HepG2 (cell line): ENCODE measurements at regions not wholly inside any gene's neighbourhood (a gene's known extent, or its start where the extent isn't known, plus 50 kb on each side); places are given as distances from the start of the nearest gene placed in this dataset.

Source experiments
- ATAC-seq: fragments of 200-7000 bp; cut with Tn5 transposase; 3 replicates; pipeline ENCODE4 v1.9.1; 2020; ENCODE audit warnings: mild to moderate bottlenecking, moderate library complexity
- BruUV-seq: library from RNA; stranded (reverse); fragments of 400-500 nt; replicated peaks from 2 replicates; lab custom pipeline; 2021; lab: Mats Ljungman, UMichigan
- CTCF ChIA-PET: fragments of 300-600 bp; formaldehyde crosslinking; extraction: SDS; loops from one replicate; lab custom pipeline; 2021; ENCODE audit warnings: low total read pairs, inconsistent platforms, low intra/inter-chr PET ratio; lab: Yijun Ruan, JAX
- POLR2A ChIA-PET: fragments of 350-600 bp; sonication (Branson Sonifier 250); formaldehyde crosslinking; loops from one replicate; lab custom pipeline; 2020; ENCODE audit warnings: antibody characterized with exemption, inconsistent platforms; lab: Yijun Ruan, JAX
- DNase-seq: peaks from one replicate; pipeline ENCODE4 v3.0.0-alpha.2; 2015; ENCODE audit warnings: low spot score
- FAIRE-seq: peaks from 3 replicates; lab custom pipeline; 2011; peaks lifted over from hg19 to GRCh38; lab: Jason Lieb, UNC
- H2AFZ ChIP-seq: one replicate; pipeline ENCODE4 v1.6.1; 2011; ENCODE audit warnings: low read length, inconsistent platforms
- H3K27ac ChIP-seq: fragments of 300-600 bp; 3 replicates; pipeline ENCODE4 v1.8.0; 2011; ENCODE audit warnings: mixed run types, mild to moderate bottlenecking, mixed read lengths, low read length, inconsistent platforms; ENCODE audit not compliant: insufficient read depth; ENCODE audit errors: extremely low read length
- H3K27me3 ChIP-seq, 2 experiments: fragments of 200-600 bp in 1 of 2; 2 replicates in 1 of 2; 3 replicates in 1 of 2; pipeline versions ENCODE4 v1.6.0 to v1.8.0; 2011; ENCODE audit warnings: low read length in 2 of 2, mild to moderate bottlenecking in 2 of 2, moderate library complexity in 2 of 2, inconsistent platforms in 1 of 2; ENCODE audit not compliant: insufficient read depth in 2 of 2, control insufficient read depth in 1 of 2
- H3K36me3 ChIP-seq, 2 experiments: fragments of 200-600 bp in 1 of 2; replicated peaks in 1 of 2; 2 replicates in 1 of 2; 3 replicates in 1 of 2; pipeline versions ENCODE4 v1.5.1 to v1.8.0; 2011; ENCODE audit warnings: low read length in 2 of 2, inconsistent platforms in 1 of 2; ENCODE audit not compliant: insufficient read depth in 2 of 2, control insufficient read depth in 1 of 2
- H3K4me1 ChIP-seq: 2 replicates; pipeline ENCODE4 v1.5.1; 2012; ENCODE audit warnings: low read length, inconsistent platforms; ENCODE audit not compliant: insufficient read depth
- H3K4me2 ChIP-seq: 2 replicates; pipeline ENCODE4 v1.6.0; 2011; ENCODE audit warnings: low read depth, low read length, inconsistent platforms
- H3K4me3 ChIP-seq, 3 experiments: fragments of 200-600 bp in 1 of 3; sonication (generic), shearing (Covaris generic) in 1 of 3; replicated peaks in 1 of 3; 2 replicates each; pipeline ENCODE4 v1.5.1; 2011 to 2016; ENCODE audit warnings: low read length in 3 of 3, inconsistent platforms in 2 of 3, low read depth in 2 of 3, mild to moderate bottlenecking in 2 of 3, control low read depth in 1 of 3, mixed read lengths in 1 of 3; ENCODE audit not compliant: insufficient read depth in 1 of 3
- H3K79me2 ChIP-seq: one replicate; pipeline ENCODE4 v1.6.1; 2011; ENCODE audit warnings: low read length, inconsistent platforms; ENCODE audit not compliant: insufficient read depth
- H3K9ac ChIP-seq: 2 replicates; pipeline ENCODE4 v1.6.0; 2011; ENCODE audit warnings: mild to moderate bottlenecking, low read depth, low read length, inconsistent platforms; ENCODE audit not compliant: insufficient read depth
- H3K9me3 ChIP-seq: 2 replicates; pipeline ENCODE4 v1.5.1; 2012; ENCODE audit warnings: mild to moderate bottlenecking, low read length
- H4K20me1 ChIP-seq: 2 replicates; pipeline ENCODE4 v1.6.0; 2011; ENCODE audit warnings: inconsistent platforms, mild to moderate bottlenecking, low read length, moderate library complexity; ENCODE audit not compliant: insufficient read depth
- CREB1 ChIP-seq, 2 experiments: fragments of 450-650 bp in 1 of 2; IDR thresholded peaks; 2 replicates each; pipeline ENCODE4 v1.6.1; 2016 to 2017; ENCODE audit warnings: control low read depth in 1 of 2, mild to moderate bottlenecking in 1 of 2, missing compliant biosample characterization in 1 of 2, missing genetic modification characterization in 1 of 2
- MIER2 ChIP-seq: IDR thresholded peaks from 2 replicates; pipeline ENCODE4 v1.6.1; 2016; ENCODE audit warnings: missing biosample characterization, missing genetic modification reagents
- POGZ ChIP-seq: sonication (generic); formaldehyde crosslinking; IDR thresholded peaks from 2 replicates; pipeline ENCODE4 v1.4.0; 2020; ENCODE audit warnings: mild to moderate bottlenecking, missing genetic modification reagents
- RAD21 ChIP-seq: fragments of 450-650 bp; formaldehyde crosslinking; IDR thresholded peaks from 2 replicates; pipeline ENCODE4 v1.5.0; 2020; ENCODE audit warnings: mild to moderate bottlenecking
- SIX1 ChIP-seq: sonication (generic); formaldehyde crosslinking; IDR thresholded peaks from 2 replicates; pipeline ENCODE4 v1.4.0; 2020; ENCODE audit warnings: missing genetic modification reagents, borderline replicate concordance
- SNRNP70 ChIP-seq: fragments of 200-400 bp; formaldehyde crosslinking; IDR thresholded peaks from 2 replicates; pipeline ENCODE4 v1.6.1; 2017; ENCODE audit warnings: mild to moderate bottlenecking, low read depth, low read length, moderate library complexity
- ZNF335 ChIP-seq: sonication (generic); formaldehyde crosslinking; IDR thresholded peaks from 2 replicates; pipeline ENCODE4 v1.4.0; 2020; ENCODE audit warnings: missing genetic modification reagents
- ZNF577 ChIP-seq: sonication (generic); formaldehyde crosslinking; IDR thresholded peaks from 2 replicates; pipeline ENCODE4 v1.4.0; 2020; ENCODE audit warnings: mild to moderate bottlenecking, low read depth, missing genetic modification reagents, borderline replicate concordance
- WGBS: methylation state at CpG from one replicate; pipeline ENCODE4 v1.1.6; 2017; ENCODE audit warnings: low lambda C conversion rate; 5-methylcytosine and 5-hydroxymethylcytosine counted together
- in situ Hi-C: cut with HindIII; loops from 2 replicates; pipeline ENCODE4 v1.10.0; 2017; ENCODE audit warnings: low pct_unique_long_range_greater_than_20kb; ENCODE audit not compliant: extremely low pct_ligation_motif_present
- intact Hi-C: fragments of 100-400 bp; cut with micrococcal nuclease; formaldehyde crosslinking; loops from one replicate; pipeline ENCODE4 v1.10.0; 2022; ENCODE audit not compliant: unreplicated experiment
- TF ChIP-seq, protein P1 (sequence below): sonication (generic); formaldehyde crosslinking; IDR thresholded peaks from 2 replicates; pipeline ENCODE4 v1.9.0; 2022; ENCODE audit warnings: missing genetic modification reagents, mild to moderate bottlenecking, borderline replicate concordance
- TF ChIP-seq, protein P2 (sequence below): sonication (generic); formaldehyde crosslinking; IDR thresholded peaks from 2 replicates; pipeline ENCODE4 v1.4.0; 2020; ENCODE audit warnings: missing genetic modification reagents, mild to moderate bottlenecking, borderline replicate concordance
- TF ChIP-seq, protein P3 (sequence below): sonication (generic); formaldehyde crosslinking; IDR thresholded peaks from 2 replicates; pipeline ENCODE4 v1.4.0; 2020; ENCODE audit warnings: missing genetic modification reagents, borderline replicate concordance

DNA sequence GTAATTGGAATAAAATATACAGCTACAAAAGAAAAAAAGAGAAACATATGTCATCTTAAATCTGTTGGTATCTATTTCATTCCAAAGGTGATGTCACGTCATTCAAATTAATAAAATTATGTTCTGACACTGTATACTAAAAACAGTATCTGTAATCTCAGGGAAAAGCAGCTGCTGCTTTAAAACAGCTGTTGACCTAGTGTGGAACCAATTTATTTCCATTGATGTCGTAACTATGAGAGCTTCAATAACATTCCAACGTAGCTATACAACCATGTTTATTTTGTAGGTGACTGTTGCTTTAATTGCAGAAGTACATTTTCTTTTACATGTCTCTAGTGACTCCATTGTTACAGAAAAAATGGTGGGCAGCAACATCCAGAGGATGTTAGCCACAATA, 571.7 kb downstream of the RPS29 start:
- ATAC-seq (no peak), FAIRE-seq (no peak), DNase-seq (no peak)
- H3K79me2 ChIP-seq = no peaks in the 10 kb centered on the region
- CTCF ChIA-PET = no interaction called here
- TF ChIP-seq CREB1 (IDR thresholded peaks at IDR 0.05) (peak; percentile 55), CREB1 (CRISPR knock-in tag; IDR thresholded peaks at IDR 0.05) (no peak)
- TF ChIP-seq, protein P1, sequence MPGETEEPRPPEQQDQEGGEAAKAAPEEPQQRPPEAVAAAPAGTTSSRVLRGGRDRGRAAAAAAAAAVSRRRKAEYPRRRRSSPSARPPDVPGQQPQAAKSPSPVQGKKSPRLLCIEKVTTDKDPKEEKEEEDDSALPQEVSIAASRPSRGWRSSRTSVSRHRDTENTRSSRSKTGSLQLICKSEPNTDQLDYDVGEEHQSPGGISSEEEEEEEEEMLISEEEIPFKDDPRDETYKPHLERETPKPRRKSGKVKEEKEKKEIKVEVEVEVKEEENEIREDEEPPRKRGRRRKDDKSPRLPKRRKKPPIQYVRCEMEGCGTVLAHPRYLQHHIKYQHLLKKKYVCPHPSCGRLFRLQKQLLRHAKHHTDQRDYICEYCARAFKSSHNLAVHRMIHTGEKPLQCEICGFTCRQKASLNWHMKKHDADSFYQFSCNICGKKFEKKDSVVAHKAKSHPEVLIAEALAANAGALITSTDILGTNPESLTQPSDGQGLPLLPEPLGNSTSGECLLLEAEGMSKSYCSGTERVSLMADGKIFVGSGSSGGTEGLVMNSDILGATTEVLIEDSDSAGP (CRISPR knock-in tag) = no peak
- intact Hi-C loops = no loop called here
- no peak overlapping the region for H3K9ac ChIP-seq
- H4K20me1 ChIP-seq = no peaks in the 10 kb centered on the region
- no peak overlapping the region for H3K27ac ChIP-seq
- H3K4me3 ChIP-seq = no peak overlapping the region
- no TSS peak for BruUV-seq
- H3K9me3 ChIP-seq = no peaks in the 10 kb centered on the region
- H3K4me2 ChIP-seq = no peak overlapping the region
- under 1% methylated on average over 3 of the region's 3 CpGs for WGBS
- H3K4me1 ChIP-seq = no peaks in the 10 kb centered on the region
- POLR2A ChIA-PET = no interaction called here
- no peaks in the 10 kb centered on the region for H3K27me3 ChIP-seq
- no peak overlapping the region for H2AFZ ChIP-seq
- in situ Hi-C loops = no loop called here
- no peaks in the 10 kb centered on the region for H3K36me3 ChIP-seq

DNA sequence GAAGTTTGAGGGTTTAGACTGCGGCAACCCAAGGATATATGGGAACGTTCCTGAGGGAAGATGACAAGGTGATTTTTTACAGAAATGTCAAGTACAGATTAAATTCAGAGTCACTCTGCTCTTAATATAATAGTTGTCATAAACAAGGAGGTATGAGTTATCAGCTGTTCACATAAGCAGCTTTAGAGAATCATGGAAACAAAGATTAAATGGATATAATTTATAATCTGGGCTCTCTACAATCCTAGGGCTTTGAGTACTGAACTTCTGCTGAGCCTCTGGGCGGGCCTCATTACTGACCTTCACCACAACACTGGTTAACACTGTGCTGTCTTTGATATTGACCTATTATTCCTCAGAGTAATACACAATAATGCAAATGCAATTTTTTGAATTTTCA, 577.8 kb downstream of the RPS29 start:
- DNase-seq (no peak), FAIRE-seq (no peak), ATAC-seq (no peak)
- no peak overlapping the region for H3K9ac ChIP-seq
- H3K4me1 ChIP-seq = no peaks in the 10 kb centered on the region
- H3K9me3 ChIP-seq = no peaks in the 10 kb centered on the region
- H4K20me1 ChIP-seq = no peaks in the 10 kb centered on the region
- WGBS = 35% methylated on average over 3 of the region's 3 CpGs
- H3K27me3 ChIP-seq = no peaks in the 10 kb centered on the region
- no peak overlapping the region for H3K4me3 ChIP-seq
- ChIA-PET POLR2A (no interaction called here), CTCF (no interaction called here)
- no peaks in the 10 kb centered on the region for H3K36me3 ChIP-seq
- no peaks in the 10 kb centered on the region for H3K79me2 ChIP-seq
- H3K4me2 ChIP-seq = no peak overlapping the region
- H2AFZ ChIP-seq = no peak overlapping the region
- in situ Hi-C loops (no loop called here), intact Hi-C loops (no loop called here)
- BruUV-seq = no TSS peak
- H3K27ac ChIP-seq = no peak overlapping the region
- TF ChIP-seq RAD21 (no peak), ZNF577 (CRISPR knock-in tag) (no peak), ZNF335 (CRISPR knock-in tag) (no peak), MIER2 (CRISPR knock-in tag) (no peak), SIX1 (no peak), SNRNP70 (no peak), POGZ (CRISPR knock-in tag) (no peak)
- TF ChIP-seq, protein P2, sequence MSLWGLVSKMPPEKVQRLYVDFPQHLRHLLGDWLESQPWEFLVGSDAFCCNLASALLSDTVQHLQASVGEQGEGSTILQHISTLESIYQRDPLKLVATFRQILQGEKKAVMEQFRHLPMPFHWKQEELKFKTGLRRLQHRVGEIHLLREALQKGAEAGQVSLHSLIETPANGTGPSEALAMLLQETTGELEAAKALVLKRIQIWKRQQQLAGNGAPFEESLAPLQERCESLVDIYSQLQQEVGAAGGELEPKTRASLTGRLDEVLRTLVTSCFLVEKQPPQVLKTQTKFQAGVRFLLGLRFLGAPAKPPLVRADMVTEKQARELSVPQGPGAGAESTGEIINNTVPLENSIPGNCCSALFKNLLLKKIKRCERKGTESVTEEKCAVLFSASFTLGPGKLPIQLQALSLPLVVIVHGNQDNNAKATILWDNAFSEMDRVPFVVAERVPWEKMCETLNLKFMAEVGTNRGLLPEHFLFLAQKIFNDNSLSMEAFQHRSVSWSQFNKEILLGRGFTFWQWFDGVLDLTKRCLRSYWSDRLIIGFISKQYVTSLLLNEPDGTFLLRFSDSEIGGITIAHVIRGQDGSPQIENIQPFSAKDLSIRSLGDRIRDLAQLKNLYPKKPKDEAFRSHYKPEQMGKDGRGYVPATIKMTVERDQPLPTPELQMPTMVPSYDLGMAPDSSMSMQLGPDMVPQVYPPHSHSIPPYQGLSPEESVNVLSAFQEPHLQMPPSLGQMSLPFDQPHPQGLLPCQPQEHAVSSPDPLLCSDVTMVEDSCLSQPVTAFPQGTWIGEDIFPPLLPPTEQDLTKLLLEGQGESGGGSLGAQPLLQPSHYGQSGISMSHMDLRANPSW (CRISPR knock-in tag) = no peak
- TF ChIP-seq, protein P3, sequence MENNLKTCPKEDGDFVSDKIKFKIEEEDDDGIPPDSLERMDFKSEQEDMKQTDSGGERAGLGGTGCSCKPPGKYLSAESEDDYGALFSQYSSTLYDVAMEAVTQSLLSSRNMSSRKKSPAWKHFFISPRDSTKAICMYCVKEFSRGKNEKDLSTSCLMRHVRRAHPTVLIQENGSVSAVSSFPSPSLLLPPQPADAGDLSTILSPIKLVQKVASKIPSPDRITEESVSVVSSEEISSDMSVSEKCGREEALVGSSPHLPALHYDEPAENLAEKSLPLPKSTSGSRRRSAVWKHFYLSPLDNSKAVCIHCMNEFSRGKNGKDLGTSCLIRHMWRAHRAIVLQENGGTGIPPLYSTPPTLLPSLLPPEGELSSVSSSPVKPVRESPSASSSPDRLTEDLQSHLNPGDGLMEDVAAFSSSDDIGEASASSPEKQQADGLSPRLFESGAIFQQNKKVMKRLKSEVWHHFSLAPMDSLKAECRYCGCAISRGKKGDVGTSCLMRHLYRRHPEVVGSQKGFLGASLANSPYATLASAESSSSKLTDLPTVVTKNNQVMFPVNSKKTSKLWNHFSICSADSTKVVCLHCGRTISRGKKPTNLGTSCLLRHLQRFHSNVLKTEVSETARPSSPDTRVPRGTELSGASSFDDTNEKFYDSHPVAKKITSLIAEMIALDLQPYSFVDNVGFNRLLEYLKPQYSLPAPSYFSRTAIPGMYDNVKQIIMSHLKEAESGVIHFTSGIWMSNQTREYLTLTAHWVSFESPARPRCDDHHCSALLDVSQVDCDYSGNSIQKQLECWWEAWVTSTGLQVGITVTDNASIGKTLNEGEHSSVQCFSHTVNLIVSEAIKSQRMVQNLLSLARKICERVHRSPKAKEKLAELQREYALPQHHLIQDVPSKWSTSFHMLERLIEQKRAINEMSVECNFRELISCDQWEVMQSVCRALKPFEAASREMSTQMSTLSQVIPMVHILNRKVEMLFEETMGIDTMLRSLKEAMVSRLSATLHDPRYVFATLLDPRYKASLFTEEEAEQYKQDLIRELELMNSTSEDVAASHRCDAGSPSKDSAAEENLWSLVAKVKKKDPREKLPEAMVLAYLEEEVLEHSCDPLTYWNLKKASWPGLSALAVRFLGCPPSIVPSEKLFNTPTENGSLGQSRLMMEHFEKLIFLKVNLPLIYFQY = no peak
